HG03521 (cell line): ENCODE measurements at regions not wholly inside any gene's neighbourhood (a gene's known extent, or its start where the extent isn't known, plus 50 kb on each side); places are given as distances from the start of the nearest gene placed in this dataset.
A peak's percentile ranks its signal among the peaks of the same experiment; 100 is the strongest.
"Not testable (repeated sequence)": the region's sequence is repeated elsewhere in the genome, so short reads cannot be mapped to it uniquely, and the experiment has no call there.

Source experiments
- ATAC-seq: cut with Tn5 transposase; IDR thresholded peaks from one replicate; pipeline ENCODE4 v1.9.1; 2021; ENCODE audit warnings: mild to moderate bottlenecking, moderate library complexity; ENCODE audit not compliant: unreplicated experiment

- no peak for ATAC-seq
Observed at GRCh38 chr12:89768586-89769482, 60.2 kb upstream of the ATP2B1 start.

DNA sequence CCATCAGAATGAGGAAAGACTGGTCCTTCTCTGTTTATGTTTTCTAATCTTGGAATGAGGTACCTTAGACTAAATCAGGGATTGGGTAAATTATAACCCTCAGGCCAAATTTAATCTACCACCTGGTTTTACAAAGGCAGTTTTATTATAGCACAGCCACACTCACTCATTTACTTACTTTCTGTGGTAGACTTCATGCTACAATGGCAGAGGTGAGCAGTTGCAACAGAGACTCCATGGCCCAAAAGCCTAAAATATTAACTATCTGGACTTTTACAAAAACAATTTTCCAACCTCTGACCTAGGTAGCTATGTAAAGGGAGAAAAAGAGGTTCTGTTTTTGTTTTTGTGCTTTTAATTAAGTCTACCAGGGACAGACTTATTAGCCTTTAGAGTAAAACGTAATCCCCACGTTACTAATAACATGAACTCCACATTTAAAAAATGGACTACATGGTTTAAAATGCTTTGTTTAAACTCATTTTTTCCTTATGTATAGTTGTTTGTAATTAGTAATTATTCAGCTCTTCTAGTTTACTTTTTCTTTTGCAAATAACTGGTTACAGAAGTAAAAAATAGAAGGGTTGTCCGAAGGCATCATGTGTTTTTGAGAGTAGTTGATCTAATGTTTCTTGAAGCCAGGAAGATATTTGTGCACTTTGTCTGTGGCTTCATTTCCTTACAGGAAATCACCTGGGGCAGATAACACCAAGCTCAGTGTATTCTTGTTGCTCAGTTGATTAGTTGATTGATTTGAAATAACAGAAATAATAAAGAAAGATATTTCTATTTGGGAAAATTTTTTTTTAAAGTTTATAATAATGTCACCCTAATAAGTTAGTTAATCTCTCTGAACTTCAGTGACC lies 57.6 kb upstream of the ATP2B1 start:
- peak; percentile 81 for ATAC-seq

DNA sequence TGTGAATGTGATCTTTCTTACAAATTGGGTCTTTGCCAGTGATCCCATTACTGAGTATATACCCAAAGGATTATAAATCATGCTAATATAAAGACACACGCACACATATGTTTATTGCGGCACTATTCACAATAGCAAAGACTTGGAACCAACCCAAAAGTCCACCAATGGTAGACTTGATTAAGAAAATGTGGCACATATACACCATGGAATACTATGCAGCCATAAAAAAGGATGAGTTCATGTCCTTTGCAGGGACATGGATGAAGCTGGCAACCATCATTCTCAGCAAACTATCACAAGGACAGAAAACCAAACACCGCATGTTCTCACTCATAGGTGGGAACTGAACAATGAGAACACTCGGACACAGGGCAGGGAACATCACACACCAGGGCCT lies 55.5 kb upstream of the ATP2B1 start:
- ATAC-seq = not testable (repeated sequence)

- no peak for ATAC-seq
Observed at GRCh38 chr12:89762498-89763170, 54.0 kb upstream of the ATP2B1 start.

DNA sequence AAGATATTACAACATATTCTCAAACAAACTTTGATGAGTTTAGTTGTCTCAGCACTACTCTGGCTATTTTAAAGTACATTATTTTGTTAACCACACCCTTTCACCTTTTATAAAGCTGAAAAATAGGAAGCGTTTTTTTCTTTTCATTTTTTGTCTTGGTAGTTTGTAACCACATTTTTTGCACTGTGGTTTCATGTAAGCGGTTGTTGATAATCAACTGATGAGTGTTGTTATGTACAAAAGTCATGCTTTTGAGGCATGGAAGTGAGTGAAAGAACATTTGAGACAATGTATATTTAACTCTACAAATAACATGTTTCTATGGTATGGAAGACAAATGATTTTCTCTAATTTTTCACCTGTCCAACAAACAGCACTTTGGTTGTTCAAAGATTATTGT lies 52.1 kb upstream of the ATP2B1 start:
- ATAC-seq = no peak
